Right lobe of liver (tissue), 6 donors: ENCODE measurements at regions not wholly inside any gene's neighbourhood (a gene's known extent, or its start where the extent isn't known, plus 50 kb on each side); places are given as distances from the start of the nearest gene placed in this dataset.

Source experiments
- ATAC-seq, 4 donors: fragments of 200-7000 bp; cut with Tn5 transposase; one replicate each; pipeline ENCODE4 v1.9.1; 2020; ENCODE audit warnings: mild to moderate bottlenecking in 4 of 4, moderate library complexity in 4 of 4
- DNase-seq, 3 donors: peaks; one replicate each; pipeline ENCODE4 v3.0.0-alpha.2; 2020
- H3K27ac ChIP-seq, 3 donors: fragments of 200-600 bp; one replicate each; pipeline ENCODE4 v1.8.0; 2022
- H3K27me3 ChIP-seq, 2 donors: fragments of 200-600 bp; one replicate each; pipeline ENCODE4 v1.8.0; 2022
- H3K36me3 ChIP-seq, 4 donors: fragments of 200-600 bp; sonication (generic) in 1 of 4; one replicate each; pipeline versions ENCODE4 v1.5.1 to v1.8.0; 2017 to 2022; ENCODE audit warnings: control low read depth in 1 of 4
- H3K4me1 ChIP-seq, 4 donors: fragments of 200-600 bp; sonication (generic) in 1 of 4; one replicate each; pipeline versions ENCODE4 v1.5.1 to v1.8.0; 2017 to 2022; ENCODE audit warnings: control low read depth in 1 of 4
- H3K4me3 ChIP-seq, 3 donors: fragments of 200-600 bp; one replicate each; pipeline ENCODE4 v1.8.0; 2022
- H3K9me3 ChIP-seq, 4 donors: fragments of 200-600 bp; sonication (generic) in 1 of 4; one replicate each; pipeline versions ENCODE4 v1.5.1 to v1.8.0; 2017 to 2022; ENCODE audit warnings: control low read depth in 1 of 4
- CTCF ChIP-seq, 4 donors: fragments of 200-600 bp in 3 of 4; fragments of 450-650 bp in 1 of 4; IDR thresholded peaks; one replicate each; pipeline versions ENCODE4 v1.5.1 to v1.8.0; 2016 to 2022; ENCODE audit warnings: antibody characterized with exemption in 4 of 4, mild to moderate bottlenecking in 2 of 4
- POLR2A ChIP-seq: fragments of 450-650 bp; IDR thresholded peaks from one replicate; pipeline ENCODE4 v1.6.1; 2017; ENCODE audit warnings: antibody characterized with exemption, mild to moderate bottlenecking
- WGBS: methylation state at CpG from one replicate; pipeline ENCODE4 v1.1.6; 2018; ENCODE audit warnings: low coverage, low lambda C conversion rate; ENCODE audit not compliant: insufficient coverage; ENCODE audit errors: missing lambda C conversion rate; 5-methylcytosine and 5-hydroxymethylcytosine counted together
- intact Hi-C, 2 donors: fragments of 100-400 bp; cut with DNase I; formaldehyde crosslinking; loops; one replicate each; pipeline versions ENCODE4 v1.11.2 to v1.14.1; 2022
- donor health status: DM: no; HTN: yes; CAD: no.
- donor health status: DM: no; HTN: no; CAD: no.
- donor health status: DM: no; HTN: no; CAD: no.
- donor health status: DM: no; HTN: yes; CAD: no.
- donor health status: DM: no; HTN: yes; CAD: no.

- WGBS = 45% methylated on average over 13 of the region's 13 CpGs
- Histone ChIP-seq H3K27me3 (no peaks in the 10 kb centered on the region), H3K36me3 (no peaks in the 10 kb centered on the region), H3K4me1 (peaks cover 0 to 24% (median 10%) of the 10 kb centered on the region in 4 donors), H3K4me3 (peak overlapping the region in 2 of 3 donors; percentile 7 to 26), H3K27ac (peak overlapping the region in 2 of 3 donors; percentile 9 to 31), H3K9me3 (no peaks in the 10 kb centered on the region)
- peak in 3 of 4 donors; percentile 11 to 42 (median 16) for ATAC-seq
- intact Hi-C loops = no loop called here
- no peak for TF ChIP-seq CTCF (IDR thresholded peaks at IDR 0.05)
- no peak for TF ChIP-seq POLR2A
- DNase-seq = no peak
Observed at GRCh38 chr16:54431041-54431996, 144.7 kb upstream of the IRX3 start.

- peak; percentile 28 to 68 (median 64) for DNase-seq
- 7% methylated on average over 15 of the region's 15 CpGs for WGBS
Observed at GRCh38 chr16:54430491-54431030, 144.0 kb upstream of the IRX3 start.

GRCh38 chr16:54429029-54429428 is 142.4 kb upstream of the IRX3 start:
- peak in 1 of 3 donors; percentile 64 for DNase-seq
- ATAC-seq = peak; percentile 64 to 70 (median 70)

More at GRCh38 chr16:54430491-54431030, 144.0 kb upstream of the IRX3 start:
- intact Hi-C loops = no loop called here
- Histone ChIP-seq H3K36me3 (no peaks in the 10 kb centered on the region), H3K4me3 (peak overlapping the region in 2 of 3 donors; percentile 7 to 26), H3K27me3 (no peaks in the 10 kb centered on the region), H3K4me1 (peaks cover 0 to 24% (median 10%) of the 10 kb centered on the region in 4 donors), H3K27ac (peak overlapping the region in 2 of 3 donors; percentile 9 to 31), H3K9me3 (no peaks in the 10 kb centered on the region)
- TF ChIP-seq CTCF (IDR thresholded peaks at IDR 0.05) = no peak
- no peak for TF ChIP-seq POLR2A
- ATAC-seq = peak; percentile 83 to 86 (median 84)

GRCh38 chr16:54426553-54426849 is 139.9 kb upstream of the IRX3 start:
- no peaks in the 10 kb centered on the region for H3K27me3 ChIP-seq
- H3K4me3 ChIP-seq = no peak overlapping the region
- intact Hi-C loops = no loop called here
- no peaks in the 10 kb centered on the region for H3K9me3 ChIP-seq
- no peak for TF ChIP-seq POLR2A
- TF ChIP-seq CTCF (IDR thresholded peaks at IDR 0.05) = no peak
- H3K36me3 ChIP-seq = no peaks in the 10 kb centered on the region
- ATAC-seq (no peak), DNase-seq (no peak)
- no peak overlapping the region for H3K27ac ChIP-seq
- 77% methylated on average over 4 of the region's 4 CpGs for WGBS
- H3K4me1 ChIP-seq = peaks cover 0 to 62% (median 27%) of the 10 kb centered on the region in 4 donors

More at GRCh38 chr16:54429029-54429428, 142.4 kb upstream of the IRX3 start:
- Histone ChIP-seq H3K27ac (peak overlapping the region in 2 of 3 donors; percentile 29 to 35), H3K27me3 (no peaks in the 10 kb centered on the region), H3K4me3 (no peak overlapping the region), H3K36me3 (no peaks in the 10 kb centered on the region), H3K9me3 (no peaks in the 10 kb centered on the region), H3K4me1 (peaks cover 0 to 39% (median 17%) of the 10 kb centered on the region in 4 donors)
- intact Hi-C loops = no loop called here
- no peak for TF ChIP-seq CTCF (IDR thresholded peaks at IDR 0.05)
- TF ChIP-seq POLR2A = no peak
- 43% methylated on average over 4 of the region's 4 CpGs for WGBS
